ENCODE measurements at regions not wholly inside any gene's neighbourhood (a gene's known extent, or its start where the extent isn't known, plus 50 kb on each side); places are given as distances from the start of the nearest gene placed in this dataset.

DNA sequence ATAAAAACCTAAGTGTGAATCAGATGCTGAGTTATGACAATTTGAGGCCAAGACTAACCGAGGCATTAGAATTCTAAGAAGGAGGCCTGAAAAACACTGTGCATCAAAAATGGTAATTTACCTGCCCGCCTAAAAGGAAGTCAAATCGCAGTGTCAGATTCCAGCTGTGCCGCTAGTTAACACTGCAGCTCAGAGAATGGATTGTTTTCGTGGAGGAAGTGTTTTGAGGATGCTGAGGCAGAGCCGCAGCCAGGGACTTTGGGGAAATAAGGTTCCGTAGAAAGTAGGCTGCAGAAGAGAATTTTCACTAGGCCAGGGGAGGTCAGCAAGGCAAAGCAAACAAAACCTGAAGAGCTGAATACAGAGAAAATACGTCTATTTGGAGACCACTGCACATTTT lies 226.4 kb upstream of the ISL1 start:
- TF ChIP-seq POLR2A (IDR thresholded peaks at IDR 0.05), result no peak
- TF ChIP-seq, protein P1, sequence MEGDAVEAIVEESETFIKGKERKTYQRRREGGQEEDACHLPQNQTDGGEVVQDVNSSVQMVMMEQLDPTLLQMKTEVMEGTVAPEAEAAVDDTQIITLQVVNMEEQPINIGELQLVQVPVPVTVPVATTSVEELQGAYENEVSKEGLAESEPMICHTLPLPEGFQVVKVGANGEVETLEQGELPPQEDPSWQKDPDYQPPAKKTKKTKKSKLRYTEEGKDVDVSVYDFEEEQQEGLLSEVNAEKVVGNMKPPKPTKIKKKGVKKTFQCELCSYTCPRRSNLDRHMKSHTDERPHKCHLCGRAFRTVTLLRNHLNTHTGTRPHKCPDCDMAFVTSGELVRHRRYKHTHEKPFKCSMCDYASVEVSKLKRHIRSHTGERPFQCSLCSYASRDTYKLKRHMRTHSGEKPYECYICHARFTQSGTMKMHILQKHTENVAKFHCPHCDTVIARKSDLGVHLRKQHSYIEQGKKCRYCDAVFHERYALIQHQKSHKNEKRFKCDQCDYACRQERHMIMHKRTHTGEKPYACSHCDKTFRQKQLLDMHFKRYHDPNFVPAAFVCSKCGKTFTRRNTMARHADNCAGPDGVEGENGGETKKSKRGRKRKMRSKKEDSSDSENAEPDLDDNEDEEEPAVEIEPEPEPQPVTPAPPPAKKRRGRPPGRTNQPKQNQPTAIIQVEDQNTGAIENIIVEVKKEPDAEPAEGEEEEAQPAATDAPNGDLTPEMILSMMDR (IDR thresholded peaks at IDR 0.05), result no peak

All from uterus (tissue), 2 donors.